MM.1S (cell line): ENCODE measurements at regions not wholly inside any gene's neighbourhood (a gene's known extent, or its start where the extent isn't known, plus 50 kb on each side); places are given as distances from the start of the nearest gene placed in this dataset.

ENCODE experiments used
- CTCF ChIP-seq: fragments of 300-600 bp; sonication (generic); IDR thresholded peaks from 2 replicates; pipeline ENCODE4 v1.5.1; 2016; ENCODE audit warnings: antibody characterized with exemption, low read length, mixed read lengths
- EZH2phosphoT487 ChIP-seq: fragments of 300-600 bp; sonication (generic); IDR thresholded peaks from 2 replicates; pipeline ENCODE4 v1.6.1; 2018; ENCODE audit warnings: antibody characterized with exemption, low read length

- TF ChIP-seq CTCF (no peak), EZH2phosphoT487 (no peak)
These were observed 135.9 kb upstream of the SGCG start for GRCh38 chr13:23044906-23045305.
